ENCODE measurements at regions not wholly inside any gene's neighbourhood (a gene's known extent, or its start where the extent isn't known, plus 50 kb on each side); places are given as distances from the start of the nearest gene placed in this dataset.
"Not testable (repeated sequence)": the region's sequence is repeated elsewhere in the genome, so short reads cannot be mapped to it uniquely, and the experiment has no call there.

DNA sequence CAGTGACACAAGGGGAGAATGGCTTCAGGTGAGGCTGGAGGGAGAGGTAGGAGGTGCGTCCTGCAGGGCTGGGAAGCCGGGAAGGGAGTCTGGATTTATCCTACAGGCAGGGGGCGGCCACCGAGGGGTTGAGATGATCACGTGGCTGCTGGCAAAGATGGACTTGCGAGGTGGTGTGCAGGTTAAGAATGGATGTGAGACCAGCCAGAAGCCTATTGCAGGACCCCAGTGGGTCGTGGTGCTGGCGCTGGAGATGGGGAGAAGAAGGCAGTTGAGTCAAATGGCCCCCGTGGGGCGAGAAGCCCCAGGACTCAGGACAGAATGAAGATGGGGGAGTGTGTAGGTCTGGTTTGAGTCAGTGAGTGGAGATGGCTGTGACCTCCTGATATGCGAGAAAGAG lies 183.1 kb downstream of the FAM43A start:
- DNase-seq = no peak

DNA sequence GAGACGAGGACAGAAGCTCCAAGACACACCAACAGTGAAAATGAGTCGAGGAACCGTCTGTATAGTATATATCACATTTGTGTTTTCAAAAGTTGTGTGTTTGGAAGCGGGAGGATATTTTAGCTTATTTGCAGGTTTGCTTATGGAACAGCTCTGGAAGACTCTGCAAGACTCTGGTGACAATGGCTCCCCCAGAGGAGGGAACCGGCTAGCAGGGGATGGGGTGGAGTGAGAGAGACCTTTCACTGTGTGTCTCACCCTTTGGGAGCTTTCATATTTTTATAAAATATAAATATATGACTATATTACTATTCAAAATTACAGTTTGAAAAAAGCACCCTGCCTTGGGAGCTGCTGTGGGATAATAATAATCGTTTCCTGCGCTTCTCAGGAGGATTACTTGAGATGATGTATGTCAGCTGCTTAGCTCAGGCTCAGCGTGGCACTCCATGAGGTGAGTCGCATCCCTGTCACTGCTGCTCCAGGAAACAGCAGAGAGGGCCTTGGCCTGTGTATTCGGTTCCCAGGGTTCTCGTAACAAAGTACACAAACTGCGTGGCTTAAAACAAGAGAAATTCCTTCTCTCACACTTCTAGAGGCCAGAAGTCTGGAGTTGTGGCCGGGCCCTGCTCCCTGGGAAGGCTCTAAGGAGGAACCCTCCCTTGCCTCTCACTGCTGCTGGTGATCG lies 183.9 kb downstream of the FAM43A start:
- no peak for DNase-seq

DNA sequence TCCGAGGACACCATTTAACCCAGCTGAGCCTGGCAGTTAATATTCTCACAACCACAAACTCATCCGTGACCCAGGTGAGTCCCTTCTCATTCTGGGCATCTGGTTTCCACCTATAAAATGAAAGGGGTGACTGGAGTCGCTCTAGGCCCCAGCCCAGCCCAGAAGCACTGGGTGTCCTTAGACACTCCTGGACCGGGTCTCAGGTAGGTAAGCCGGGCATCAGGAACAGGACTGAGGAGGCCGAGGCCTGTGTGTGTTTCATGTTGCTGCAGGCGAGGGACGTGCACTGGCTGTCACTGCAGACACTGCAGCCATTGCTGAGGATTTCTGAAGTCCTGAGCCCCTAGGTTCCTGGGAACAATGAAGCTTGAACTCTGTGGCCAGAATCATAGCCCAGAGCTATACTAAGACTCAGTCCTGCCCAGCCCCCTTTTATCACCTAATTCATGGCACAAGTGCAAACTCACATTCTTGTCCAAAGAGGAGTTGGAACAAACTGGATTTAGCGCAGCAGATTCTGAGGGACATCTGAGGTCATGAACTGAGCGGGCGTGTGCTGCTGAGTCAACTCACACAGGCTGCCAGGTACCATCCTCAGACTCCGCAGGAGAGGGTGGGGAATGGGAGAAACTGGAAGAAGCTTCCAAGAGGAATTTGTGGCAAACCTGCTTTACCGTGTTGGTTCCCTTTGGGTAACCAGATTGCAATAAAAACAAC lies 184.9 kb downstream of the FAM43A start:
- DNase-seq = no peak

DNA sequence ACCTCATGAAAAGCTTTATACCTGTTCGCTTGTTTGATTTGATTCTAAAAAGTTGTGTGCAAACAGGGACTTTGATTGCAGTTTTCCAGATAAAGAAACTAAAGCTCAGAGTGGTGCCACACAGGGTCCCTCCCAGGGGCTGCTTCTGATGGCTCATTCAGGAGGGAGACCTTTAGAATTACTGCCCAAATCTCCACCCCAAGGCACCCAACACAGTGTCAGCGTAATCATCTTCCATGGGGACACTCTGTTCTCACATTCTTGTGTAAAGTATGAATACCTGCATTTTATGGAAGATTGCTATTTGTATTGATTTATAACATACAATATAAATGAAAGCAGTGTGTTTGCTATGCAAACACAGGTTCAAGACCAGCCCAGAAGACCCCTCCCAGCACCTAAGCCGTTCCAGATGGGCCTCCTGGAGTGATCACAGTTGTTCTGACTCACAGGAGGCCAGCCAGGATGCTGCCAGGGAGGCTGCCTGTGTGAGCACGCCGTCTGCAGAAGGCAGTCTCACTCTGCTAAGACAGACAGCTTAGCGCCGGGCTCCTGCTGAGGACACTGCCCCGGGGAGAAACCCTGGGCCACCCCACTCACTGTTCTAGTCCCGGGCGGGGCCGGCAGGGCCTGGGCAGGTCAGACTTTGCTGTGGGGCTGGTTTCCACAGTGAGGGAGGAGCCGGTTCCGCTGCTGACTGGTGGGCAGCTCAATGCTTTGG lies 185.6 kb downstream of the FAM43A start:
- peak in 1 of 2 donors; percentile 75 for DNase-seq

DNA sequence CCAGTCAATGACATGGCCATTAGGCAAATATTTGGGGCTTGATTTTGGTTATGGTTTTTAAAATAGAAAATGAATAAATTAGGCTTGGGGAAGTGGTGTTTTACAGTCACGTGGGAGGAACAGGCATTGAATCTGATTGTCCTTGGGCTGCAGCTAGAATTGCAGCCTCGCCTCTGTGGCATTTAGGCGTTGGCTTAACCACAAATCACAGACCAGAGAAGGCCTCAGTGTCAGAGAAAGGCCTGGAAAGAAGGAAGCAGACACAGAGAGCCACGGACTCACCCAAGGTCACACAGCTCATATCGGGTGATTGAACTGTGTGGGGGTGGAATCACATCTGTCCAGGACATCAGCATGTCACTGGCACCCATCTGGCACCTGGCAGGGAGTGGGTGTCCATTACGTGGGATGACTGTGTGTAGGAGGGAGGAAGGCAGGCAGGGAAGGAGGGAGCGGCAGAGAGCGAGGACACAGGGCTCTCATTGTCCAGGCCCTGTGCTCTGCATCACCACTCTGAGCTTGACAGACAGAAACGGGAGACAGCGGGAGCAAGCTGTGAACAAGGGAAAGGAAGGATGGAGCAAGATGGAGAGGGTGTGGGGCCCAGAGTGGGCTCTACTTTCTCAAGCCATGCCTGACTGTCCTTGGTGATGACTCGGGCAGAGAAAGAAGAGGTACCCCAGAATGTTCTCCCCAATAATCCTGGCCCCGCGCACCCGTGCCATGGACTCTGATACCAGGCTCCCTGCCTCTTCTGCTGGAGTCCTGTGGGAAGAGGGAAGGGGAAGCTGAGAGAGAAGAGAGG lies 186.4 kb downstream of the FAM43A start:
- peak; percentile 77 to 82 for DNase-seq

DNA sequence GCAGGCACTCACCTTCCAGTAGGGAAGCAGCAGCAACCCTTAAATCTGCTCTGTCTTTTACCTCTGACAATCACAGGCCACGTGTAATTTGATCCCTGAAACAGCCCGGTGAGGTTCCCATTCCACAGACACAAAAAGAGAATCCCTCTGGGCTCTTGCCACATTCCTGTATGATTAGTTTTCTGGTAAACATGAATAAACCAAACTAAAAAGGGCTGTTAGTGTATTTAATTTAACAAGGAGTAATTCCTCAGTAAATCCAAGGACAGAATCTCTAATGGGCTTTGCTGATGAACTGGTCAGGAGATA lies 186.9 kb downstream of the FAM43A start:
- DNase-seq = no peak

DNA sequence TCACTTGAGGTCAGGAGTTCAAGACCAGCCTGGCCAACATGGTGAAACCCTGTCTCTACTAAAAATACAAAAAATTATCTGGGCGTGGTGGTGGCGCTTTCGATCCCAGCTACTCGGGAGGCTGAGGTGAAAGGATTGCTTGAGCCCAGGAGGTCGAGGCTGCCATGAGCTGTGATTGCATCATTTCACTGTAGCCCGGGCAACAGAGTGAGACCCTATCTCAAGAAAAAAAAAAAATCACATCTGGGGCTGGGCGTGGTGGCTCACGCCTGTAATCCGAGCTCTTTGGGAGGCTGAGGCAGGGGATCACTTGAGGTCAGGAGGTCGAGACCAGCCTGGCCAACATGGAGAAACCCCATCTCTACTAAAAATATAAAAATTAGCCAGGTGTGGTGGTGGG lies 187.8 kb downstream of the FAM43A start:
- DNase-seq = not testable (repeated sequence)

DNA sequence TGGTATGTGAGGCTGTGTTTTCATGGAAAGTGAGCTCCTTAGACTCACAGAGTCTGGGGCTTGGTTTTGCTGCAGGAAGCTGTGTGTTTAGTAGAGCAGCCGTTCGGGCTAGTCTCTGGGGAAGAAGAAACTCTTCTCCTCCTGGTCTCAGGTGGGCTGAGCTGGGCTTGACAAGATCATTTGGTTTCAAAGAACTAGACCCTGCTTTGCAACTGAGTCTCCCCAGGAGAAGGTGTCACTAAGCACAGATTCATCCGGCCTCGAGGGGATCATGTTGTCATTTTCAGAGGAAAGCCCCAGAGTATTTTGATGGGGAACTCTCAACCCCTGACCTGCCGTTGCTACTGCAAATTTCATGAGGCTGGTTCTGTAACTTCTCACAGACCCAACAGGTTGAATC lies 188.5 kb downstream of the FAM43A start:
- DNase-seq = no peak

DNA sequence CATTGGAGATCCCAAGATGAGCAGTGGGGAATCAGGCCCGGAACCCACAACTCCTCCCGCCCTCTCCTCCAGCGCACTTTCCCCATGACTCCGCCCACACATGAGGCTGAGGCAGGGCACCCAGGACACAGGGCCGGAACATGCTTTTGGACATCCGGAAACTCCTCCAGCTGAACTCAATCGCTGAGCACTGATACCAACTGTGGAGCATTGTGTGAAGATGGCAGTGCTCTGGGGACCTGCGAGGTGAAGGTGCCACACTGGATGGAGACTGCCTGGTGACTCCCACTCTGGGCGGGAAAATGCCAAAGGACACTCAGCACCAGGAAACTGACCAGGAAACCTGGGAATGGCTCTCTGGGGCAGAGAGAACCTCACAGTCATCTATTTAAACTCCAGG lies 189.1 kb downstream of the FAM43A start:
- no peak for DNase-seq

DNA sequence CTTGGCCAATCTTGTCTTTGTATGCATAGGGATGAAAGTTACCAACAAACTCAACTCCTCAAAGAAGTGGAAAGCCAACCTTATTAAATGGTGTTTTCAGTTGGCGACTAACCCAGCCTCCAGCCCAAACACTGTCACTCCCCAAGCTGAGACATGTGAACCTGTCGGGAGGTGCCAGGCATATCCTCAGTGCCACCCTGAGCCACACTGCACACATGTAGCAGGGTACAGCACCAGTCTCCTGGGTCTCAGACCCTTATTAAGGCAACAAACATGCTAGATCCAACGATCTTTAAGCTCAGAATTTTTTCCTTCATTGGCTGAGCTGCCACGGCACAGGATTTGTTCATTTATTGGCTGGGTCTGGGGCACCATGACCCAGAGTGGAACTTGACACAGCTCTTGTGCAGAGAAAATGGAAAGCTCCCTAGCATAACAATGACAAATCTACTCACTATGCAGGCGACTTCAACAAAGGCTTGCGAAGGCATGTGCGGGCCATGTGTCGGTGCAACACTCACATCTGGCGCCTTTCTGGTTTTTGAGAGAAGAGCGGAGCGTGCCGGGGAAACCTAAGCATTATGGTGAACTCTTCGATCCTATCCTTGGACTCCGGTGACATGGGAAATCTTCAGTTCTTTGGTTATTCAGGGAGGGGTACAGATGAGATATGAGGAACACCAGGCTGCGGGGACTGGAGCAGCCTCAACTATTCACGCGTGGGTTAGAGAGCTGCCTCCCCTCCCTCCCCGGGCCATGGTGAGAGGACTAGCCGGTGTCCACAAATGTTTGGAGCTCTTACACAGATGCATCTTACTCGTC lies 190.1 kb downstream of the FAM43A start:
- no peak for DNase-seq

DNA sequence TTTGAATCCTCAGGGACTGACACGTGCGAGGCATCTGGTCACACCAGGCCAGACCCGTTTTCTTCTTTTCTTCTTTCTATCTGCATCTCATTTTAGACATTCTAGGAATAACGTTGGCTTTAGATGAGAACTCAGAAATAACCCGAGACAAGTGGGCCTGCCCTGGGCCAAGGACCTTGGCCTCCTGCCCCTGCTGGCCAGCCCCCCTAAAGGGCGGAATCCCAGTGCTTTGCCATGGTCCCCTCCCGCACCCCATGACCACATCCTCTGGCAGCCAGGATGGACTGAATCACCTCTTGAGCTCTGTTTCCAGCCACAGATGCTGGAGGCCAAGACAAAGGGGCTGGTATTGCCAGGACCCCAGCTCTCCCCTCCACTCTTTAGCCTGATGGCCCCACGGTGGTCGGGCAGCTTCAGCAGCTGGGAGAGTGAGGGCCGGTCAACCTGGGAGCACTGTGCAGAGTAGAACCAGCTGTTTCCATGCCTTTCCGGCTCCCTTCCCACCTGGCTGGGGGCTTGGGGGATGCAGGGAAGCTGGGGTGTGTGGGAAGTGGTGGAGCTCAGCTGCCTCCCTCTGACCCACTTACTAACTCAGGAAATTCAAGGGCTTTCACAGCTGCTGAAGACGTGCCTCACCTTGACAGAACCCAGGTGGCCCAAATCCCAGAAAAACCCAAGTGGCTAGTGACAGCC lies 190.9 kb downstream of the FAM43A start:
- no peak for DNase-seq

DNA sequence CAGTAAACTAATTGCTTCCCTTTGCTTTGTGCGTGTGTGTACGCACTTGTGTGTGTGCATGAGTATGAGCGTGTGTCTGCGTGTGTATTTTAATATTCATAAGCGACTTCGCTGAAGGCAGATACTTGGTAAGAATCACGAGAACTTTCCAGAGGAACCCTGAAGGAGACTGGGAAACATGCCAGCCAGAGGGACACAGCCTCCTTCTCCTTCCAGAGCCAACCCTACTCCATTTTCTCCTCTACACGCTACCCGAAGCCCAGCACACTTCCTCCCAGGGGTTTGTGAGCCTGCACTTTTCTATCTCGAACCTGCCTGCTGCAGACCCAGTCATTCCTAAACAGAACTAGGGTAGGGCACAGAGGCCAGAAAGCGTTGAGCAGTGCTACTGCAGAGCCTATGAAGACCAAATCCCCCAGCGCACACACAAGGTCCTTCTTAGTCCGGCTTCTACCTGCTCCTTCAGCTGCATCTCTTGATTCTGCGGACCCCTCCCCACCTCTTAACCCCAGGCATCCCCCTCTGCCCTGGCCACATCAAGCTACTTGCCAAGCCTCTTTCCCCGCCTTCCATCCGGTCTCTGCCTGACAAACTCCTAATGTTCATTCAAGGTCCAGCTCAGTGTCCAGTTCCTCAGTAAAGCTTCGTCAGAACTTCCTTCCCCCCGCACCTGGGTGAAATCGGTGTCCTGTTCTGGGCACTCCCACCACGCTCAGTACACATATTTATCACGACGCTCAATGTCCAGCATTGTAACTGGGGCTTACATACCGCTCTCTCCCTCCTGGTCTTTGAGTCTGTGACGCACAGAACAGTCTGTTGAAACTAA lies 191.8 kb downstream of the FAM43A start:
- DNase-seq = no peak

DNA sequence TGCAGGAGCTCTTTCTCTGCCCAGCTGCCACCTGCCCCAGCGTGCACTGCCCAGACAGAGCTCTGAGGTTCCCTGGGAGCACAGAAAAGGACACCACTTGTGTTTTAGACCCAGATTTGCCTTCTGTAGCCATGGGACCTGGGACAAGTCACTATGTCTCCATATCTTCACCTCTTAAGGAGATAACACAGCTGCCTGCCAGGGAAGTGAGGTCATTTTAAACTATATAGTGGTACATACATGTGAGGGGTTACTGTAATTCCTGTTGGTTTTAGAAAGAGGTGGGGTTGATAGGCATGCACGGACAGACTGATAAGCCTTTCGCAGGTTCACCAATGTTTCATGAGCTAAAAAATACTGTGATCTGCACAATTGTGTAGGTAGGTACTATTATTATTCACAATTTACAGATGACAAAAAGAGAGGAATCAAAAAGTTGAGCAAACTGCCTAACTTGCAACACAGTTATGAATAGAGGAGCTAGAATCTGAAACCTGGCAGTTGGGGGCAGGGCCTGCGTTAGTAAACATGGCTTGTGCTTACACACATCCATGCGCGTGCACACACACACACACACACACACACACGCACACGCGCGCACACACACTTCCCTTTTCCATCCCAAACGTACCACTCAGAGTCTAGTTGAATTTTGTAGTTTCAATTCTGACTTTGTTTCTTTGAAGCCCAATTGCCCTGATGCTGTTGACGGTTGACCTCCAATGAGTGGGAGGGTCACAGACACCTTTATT lies 193.6 kb downstream of the FAM43A start:
- DNase-seq = peak; percentile 36 to 54

DNA sequence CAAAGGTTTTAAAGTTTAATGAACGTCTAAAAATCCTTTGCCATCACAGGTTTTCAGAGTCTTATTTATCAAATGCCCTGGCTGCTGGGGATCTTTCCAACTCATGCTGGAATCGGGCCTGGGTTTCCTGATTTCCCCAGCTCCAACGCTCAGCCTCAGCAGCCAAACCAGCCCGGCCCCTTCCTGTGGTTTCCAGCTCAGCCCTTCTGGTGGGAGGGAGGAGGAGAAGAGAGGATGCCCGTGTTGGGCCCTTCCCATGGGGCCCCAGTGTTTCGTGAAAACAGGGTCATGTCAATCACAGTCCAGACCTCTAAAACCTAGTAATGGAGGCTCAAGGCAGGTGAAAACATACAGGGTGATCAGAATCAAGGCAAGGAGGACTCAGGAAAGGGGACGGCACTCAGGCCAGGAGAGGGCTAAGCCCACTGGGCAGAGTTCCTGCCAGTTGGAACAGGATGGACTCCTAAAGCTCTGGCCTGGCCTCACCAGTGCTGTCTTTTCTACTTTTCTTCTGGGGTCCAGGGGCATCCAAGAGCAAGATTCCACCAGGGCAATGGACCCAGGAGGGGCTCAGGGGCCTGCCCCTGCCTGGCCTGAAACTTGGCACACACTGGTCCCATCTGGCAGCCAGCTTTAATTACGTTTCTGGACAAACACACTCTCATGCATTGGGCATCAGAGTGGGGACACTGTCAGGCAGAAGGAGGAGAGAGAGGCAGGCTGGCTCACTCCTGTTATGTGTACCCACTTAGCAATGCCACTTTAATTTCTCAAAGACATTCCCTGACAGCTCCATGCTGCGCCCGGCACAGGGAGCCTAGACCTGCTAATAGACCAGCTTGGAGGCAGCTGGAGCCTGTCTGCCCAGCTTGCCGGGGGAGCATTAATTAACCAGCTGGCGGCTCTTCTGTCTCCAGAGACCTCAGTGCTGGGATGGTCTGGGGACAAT lies 194.6 kb downstream of the FAM43A start:
- DNase-seq = peak; percentile 35 to 37

DNA sequence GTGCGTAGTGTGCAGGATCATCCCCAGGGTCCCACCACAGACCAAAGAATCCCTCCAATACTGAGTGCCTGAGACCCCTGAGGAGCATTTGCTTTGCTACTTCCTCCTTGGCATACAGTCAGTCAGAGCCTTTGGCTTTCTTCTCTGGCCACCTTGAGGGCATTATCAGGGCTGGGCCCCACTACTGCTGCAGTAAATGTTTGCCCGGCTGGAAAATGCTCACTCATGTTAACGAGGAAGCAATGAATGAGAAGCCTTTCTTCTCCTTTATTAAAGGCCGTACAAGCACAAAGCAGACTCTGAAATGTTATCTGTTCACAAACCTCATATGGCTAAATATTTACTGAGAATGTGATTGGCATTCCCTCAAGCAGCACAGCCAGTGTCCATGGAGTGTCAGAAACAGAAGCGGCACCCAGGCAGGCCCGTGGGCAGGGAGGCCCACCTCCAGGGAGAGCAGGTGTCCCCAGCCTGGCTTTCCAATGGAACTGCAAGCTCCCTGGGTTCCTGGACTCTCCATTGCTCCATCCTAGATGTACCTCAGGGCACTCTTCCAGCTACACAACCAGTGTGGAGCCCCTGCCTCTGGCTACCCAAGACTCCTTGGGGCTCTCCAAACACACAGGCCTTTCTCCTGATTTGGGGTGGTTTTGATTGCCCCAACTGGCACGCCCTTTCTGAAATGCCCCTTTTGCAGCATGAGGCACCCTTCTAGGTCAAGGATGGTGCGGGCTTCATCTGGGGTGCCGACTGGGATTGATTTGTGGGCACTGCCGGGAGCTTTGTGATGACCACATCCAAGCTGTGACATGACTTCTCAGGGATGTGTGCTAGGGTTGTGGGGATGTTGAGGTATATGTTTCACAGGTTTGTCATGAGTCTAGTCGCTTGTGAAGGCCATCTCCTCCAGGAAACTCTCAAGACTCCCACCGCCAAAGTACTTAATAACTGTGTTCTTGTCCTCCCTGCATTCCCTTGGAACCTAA lies 195.6 kb downstream of the FAM43A start:
- DNase-seq = no peak

DNA sequence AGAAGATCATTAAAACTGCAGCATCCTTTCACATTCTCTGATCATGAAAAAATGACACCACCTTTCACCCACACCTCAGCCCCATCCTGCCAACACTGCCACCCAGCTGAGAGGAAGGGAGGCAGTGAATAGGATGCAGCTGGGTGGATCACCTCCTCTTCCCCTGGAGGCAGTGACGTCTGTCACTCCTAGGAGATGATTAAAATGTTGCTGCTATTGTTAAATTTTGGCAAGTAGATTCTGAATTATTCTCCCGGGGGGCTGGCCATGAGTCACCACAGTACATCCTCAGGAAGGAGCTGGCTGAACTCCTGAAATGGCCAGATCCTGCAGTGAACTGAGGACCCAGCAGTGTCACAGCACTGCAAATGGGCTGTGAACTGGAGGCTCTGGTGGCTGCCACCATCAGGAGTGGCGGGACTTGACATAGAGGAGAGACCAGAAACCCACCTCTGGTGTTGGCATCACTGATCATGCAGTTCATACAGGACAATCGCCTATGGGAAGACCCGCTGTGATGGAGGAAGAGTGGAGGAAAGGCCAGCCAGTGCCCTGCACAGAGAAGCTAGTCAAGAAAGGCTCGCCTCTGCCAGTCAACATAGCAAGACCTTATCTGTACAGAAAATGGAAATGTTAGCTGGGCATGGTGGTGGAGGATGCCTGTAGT lies 199.1 kb downstream of the FAM43A start:
- DNase-seq = no peak

DNA sequence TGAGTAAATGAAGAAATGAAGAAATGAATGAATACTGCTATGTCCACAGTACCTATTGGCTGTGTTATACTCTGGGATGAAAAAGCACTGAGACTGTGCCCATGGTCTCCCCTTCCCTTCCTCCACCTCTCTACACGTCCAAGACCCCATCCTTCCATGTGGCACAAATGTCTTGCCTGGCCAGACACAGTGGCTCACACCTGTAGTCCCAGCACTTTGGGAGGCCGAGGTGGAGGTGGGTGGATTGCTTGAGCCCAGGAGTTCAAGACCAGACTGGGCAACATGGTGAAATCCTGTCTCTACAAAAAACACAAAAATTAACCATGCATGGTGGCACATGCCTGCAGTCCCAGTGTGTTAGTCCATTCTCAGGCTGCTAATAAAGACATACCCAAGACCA lies 200.1 kb downstream of the FAM43A start:
- DNase-seq = no peak
